ENCODE measurements at regions not wholly inside any gene's neighbourhood (a gene's known extent, or its start where the extent isn't known, plus 50 kb on each side); places are given as distances from the start of the nearest gene placed in this dataset.

- DNase-seq: no peak
These were observed 102.6 kb upstream of the ZFP64 start for GRCh38 chr20:52294106-52294628.

DNA sequence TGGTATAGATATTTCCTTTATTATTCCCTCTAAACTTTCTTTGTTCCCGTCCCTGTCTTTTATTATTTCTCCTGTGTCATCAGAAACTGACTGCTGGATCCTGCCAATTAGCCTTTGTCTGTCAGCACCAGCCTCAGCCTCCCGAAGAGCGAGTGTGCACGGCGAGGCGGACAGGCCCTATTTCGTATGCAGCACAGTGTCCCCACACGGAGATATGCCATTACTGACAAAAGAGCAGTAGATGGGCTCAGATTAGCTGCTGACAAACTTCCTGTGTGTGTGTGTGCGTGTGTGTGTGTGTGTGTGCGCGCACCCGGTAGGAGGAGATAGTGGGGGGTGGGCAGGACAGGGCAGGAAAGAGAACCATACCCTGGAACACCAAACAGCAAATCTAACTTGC lies 99.5 kb upstream of the ZFP64 start:
- no peak for DNase-seq

- DNase-seq: no peak
These were observed 99.0 kb upstream of the ZFP64 start for GRCh38 chr20:52290569-52290968.

- DNase-seq: no peak
These were observed 98.5 kb upstream of the ZFP64 start for GRCh38 chr20:52289956-52290565.

DNA sequence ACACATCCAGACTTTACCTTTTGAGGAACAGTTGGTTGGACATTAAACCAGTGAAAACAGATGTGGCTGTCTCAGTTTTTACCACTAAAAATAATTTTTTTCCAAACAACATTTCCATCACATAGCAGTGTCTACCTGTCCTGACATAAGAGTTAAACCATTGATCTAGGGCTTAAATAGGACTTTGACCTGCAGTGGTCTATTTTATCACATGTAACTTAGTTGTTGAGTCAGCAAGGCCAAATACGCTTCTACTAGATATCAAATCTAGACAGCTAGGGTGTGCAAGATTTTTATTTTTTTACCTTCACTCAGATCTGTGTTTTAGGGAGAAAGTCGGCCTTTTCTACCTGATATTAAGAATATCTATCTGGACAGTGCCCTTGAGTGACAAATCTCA lies 88.8 kb upstream of the ZFP64 start:
- DNase-seq: no peak

DNA sequence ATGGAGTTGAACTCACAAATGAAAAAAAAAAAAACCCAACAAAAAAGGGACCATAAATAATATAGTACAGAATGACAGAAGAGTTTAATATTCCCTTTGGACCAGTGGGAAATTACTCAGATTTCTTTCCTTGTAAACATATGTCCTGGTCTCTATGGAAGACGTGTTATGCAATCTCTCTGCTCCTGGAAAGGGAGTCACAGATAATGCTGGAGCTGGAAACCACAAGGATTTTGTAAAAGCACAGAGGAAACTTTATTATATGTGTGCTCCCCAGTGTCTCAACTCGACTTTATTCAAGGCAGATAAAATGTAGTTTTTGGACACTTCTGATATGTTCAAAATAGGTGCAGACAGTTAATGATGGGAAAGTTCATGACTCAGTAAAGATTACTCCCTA lies 88.1 kb upstream of the ZFP64 start:
- no peak for DNase-seq

- DNase-seq: no peak
These were observed 83.7 kb upstream of the ZFP64 start for GRCh38 chr20:52275181-52275691.

- DNase-seq: no peak
These were observed 79.1 kb upstream of the ZFP64 start for GRCh38 chr20:52270696-52271095.

GRCh38 chr20:52270001-52270606 lies 78.5 kb upstream of the ZFP64 start:
- no peak for DNase-seq

DNA sequence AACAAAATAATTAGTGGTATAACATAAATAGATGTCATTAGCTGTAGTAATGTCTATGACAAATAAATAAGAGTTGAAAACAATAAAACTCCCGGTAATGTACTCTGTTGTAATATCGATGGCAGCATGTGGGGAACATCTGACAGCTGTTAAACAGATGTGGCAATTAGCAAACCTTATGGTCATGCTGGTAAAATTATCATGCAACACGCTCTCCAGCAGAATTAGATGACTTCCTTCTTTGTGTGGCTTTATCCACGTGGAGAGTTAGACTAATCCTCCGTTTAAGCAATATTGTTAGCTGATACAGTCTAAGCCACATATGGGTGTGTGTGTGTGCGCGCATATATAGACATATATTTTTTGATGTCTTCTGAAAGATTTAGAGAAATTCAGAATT lies 77.7 kb upstream of the ZFP64 start:
- DNase-seq: no peak

DNA sequence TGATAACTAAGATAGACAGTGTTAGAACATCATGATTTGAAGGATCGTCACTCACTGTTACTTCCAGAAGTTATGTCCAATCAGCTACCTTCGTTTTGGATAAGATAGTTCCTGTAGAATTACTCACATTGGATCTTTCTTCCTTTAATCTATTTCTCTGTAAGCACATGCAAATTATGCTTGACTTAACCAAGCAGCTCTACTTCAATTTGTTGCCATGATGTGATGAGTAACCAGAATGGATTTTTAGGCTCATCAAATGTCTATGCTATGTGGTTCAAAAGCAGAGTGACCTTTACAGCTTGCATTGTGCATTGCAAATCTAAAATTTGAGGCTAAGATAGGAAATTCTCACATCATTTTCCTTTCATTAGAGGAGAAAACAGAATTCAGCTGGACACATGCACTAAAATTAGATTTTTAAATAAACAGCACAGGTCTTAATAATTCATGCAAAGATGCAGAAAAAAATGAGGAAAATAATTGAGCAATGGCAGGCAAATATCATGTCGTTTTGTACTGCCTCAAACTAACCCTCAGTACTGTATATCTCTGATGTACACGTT lies 76.7 kb upstream of the ZFP64 start:
- no peak for DNase-seq

GRCh38 chr20:52267418-52267817 lies 75.8 kb upstream of the ZFP64 start:
- DNase-seq: no peak

GRCh38 chr20:52263757-52264156 lies 72.2 kb upstream of the ZFP64 start:
- no peak for DNase-seq

DNA sequence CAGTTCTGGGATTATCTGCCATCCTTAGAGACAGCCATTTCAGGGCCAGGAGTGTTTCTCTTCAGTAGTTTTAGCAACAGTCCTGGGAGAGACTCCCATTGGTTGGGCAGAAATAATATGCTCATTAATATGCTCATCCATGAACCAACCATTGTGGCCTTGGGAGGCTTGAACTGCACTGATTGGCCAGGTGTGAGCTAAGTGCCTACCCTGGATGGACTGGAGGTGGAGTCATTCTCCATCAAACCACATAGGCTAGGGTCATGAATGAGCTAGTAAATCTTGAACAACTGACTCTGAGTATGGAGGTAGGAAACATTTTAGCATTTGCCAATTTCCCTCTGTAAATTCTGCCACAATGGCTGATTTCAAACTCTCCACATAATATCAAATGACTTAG lies 70.2 kb upstream of the ZFP64 start:
- DNase-seq: no peak

DNA sequence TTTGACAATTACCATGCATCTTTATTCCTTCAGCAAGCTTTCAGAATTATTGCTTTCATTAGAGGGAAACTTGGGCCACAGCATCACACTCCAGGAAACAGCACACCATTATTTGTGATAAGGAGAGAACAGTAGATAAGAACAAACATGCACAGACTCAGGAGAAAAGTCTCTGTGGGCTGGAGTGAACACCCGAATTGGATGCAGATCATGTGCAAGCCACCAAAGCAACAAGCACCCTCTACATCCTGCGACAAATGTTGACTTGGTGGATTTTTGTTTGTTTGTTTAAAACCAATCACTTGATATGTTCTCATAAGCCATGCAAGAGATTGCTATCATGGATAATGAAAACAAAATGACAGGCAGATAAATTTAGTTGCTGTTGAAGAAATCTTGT lies 67.7 kb upstream of the ZFP64 start:
- DNase-seq: no peak

GRCh38 chr20:52256454-52256853 lies 64.9 kb upstream of the ZFP64 start:
- DNase-seq: no peak

GRCh38 chr20:52252664-52253063 lies 61.1 kb upstream of the ZFP64 start:
- DNase-seq: no peak

DNA sequence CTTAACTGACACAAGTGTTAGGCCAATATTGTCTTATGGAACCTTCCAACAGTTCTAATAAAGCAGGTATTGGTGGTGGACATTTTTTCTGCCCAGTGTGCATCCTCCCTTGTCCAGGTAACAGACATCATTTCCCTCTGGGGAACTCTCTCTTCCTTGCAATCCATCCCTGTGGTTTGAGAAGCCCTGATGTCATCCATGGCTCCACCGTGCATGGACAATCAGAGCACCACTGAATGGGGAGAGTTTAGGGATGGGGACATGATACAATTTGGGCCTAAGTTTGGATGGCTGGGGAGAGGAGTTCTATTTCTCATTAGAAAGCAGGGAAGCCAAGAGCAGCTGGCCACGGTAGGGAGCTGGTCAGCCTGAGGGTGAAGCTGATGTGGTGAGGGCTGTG lies 60.2 kb upstream of the ZFP64 start:
- no peak for DNase-seq

DNA sequence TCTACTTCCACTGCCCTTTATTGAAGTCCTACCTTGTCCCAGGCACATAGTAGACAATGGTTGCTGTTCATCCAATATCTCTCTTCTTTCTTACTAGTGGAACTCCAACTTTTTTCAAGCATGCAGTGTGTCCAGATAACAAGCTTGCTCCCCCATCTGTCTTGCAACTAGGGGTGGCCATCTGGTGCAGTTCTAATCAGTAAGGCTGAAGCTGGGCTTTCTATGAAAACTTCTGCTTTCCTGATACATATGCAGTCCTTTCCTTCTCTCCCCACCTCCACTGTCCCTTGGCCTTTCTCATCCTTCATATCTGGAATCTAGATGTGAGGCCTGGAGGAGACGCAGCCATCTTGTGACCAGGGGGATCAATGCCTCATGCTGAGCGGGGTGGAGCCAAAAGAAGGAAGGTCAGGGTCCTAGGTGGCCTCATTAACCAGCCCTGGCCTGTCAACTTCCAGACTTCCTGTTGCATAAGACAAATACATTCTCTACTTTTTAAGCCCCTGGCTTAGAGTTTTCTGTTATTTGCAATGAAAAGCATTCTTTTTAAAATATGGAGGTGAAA lies 59.6 kb upstream of the ZFP64 start:
- no peak for DNase-seq

DNA sequence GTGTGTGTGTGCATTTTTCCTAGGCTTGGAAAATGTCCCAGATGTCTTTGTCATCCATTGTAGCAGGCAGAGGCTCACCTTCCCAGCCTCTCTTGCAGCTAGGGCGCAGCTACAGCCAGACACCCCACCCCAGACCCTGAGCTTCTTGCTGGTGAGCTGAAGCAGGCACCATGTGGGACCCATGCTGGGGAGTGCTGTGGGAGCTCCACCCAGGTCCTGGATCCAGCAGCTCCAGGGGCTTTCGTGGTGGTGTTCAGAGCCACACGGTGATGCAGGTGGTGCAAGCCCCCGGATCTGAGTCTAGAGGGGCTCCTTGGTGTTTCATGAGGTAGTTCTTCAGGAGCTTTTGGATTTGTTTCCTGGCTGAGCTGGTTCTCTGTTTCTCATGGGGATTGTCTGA lies 56.0 kb upstream of the ZFP64 start:
- no peak for DNase-seq

DNA sequence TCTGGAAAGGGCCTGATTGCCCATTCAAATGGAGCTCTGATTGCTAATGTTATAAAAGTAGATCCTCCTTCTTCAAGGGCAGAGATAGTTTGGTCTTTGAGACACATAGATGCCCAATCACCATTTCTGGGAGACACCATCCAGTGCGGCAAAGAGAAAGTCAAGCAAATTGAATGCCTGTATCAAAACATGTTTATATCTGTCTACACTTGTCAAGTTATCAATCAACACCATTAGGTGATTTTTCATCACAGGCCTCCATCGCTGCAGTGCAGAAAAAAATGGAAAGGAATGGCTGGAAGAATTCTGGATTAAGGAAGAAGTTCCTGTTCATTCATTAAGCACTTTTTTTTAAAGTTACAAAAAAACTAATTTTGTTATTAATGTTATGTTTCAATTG lies 54.8 kb upstream of the ZFP64 start:
- DNase-seq: no peak

GRCh38 chr20:52244702-52245101 lies 53.1 kb upstream of the ZFP64 start:
- no peak for DNase-seq

DNA sequence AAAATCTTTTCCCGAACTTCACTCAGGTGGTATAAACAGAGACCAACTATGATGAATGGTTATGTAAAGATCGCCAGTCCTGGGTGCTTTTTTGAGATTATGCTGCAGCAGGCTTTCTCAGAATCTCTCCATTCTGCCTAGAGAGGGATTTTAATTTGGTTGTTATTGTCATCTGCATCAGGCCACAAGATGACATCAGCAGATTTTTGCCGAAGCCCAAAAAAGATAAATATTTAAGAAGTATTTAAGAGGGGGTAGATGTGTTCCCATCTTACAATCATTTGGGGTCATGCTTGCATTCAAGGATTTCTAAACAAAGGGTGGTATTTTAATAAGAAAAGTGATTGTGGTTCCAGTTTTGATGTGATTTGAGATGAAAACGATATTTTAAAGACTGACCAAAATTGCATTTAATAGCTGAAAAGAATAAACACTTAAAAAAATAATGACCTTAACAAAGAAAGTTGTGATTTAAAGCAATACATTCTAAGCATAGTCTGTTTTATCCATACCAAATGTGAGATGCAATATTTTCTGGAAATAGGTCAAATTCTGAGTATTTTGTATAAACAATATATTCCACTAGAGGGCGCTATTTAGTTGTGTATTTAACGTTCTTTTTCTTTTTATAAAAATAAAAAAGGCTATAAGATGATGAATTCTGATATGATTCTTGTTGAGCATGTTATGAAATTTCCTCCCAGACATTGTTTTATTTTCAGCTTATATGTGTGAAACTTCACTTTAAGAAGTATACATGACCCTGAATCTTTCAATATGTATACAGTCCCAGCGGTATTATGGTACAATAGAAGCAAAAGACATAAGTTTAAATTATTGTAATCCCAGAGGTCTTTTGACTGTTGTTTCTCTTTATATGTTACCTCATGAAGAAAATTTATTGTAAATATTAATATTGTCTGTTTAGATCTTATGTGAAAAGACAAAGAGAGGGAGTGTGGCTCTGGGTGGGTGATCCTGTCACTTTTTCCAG lies 51.0 kb upstream of the ZFP64 start:
- no peak for DNase-seq

Measured in 8988T (cell line).